Testis (tissue), 2 donors: ENCODE measurements at regions not wholly inside any gene's neighbourhood (a gene's known extent, or its start where the extent isn't known, plus 50 kb on each side); places are given as distances from the start of the nearest gene placed in this dataset.

Experiments
- DNase-seq: peaks from one replicate; pipeline ENCODE4 v3.0.0-alpha.2; 2019
- H3K27ac ChIP-seq, 2 donors: fragments of 200-600 bp; sonication (generic); one replicate each; pipeline ENCODE4 v1.5.1; 2019
- H3K27me3 ChIP-seq: fragments of 200-600 bp; sonication (generic); one replicate; pipeline ENCODE4 v1.5.1; 2019
- H3K36me3 ChIP-seq: fragments of 200-600 bp; sonication (generic); one replicate; pipeline ENCODE4 v1.5.1; 2017; ENCODE audit warnings: low read depth; ENCODE audit errors: missing control alignments
- H3K4me1 ChIP-seq: fragments of 200-600 bp; sonication (generic); one replicate; pipeline ENCODE4 v1.5.1; 2019
- H3K4me3 ChIP-seq, 2 donors: fragments of 200-600 bp; sonication (generic); one replicate each; pipeline ENCODE4 v1.5.1; 2017 to 2019
- H3K9me3 ChIP-seq: fragments of 200-600 bp; sonication (generic); one replicate; pipeline ENCODE4 v1.5.1; 2017
- POLR2A ChIP-seq: fragments of 450-650 bp; IDR thresholded peaks from one replicate; pipeline ENCODE4 v1.6.1; 2017; ENCODE audit warnings: antibody characterized with exemption, mild to moderate bottlenecking, moderate library complexity
- WGBS, 2 donors: methylation state at CpG; one replicate each; pipeline ENCODE4 v1.1.5; 2018; 5-methylcytosine and 5-hydroxymethylcytosine counted together
- intact Hi-C: fragments of 100-400 bp; cut with DNase I; formaldehyde crosslinking; loops from one replicate; pipeline ENCODE4 v1.15.1; 2023; ENCODE audit warnings: low total_unique reads
- TF ChIP-seq, protein P1 (sequence below), 3 experiments: fragments of 450-650 bp in 2 of 3; fragments of 200-600 bp in 1 of 3; sonication (generic) in 1 of 3; IDR thresholded peaks; one replicate each; pipeline ENCODE4 v1.5.1; 2016 to 2019; ENCODE audit warnings: antibody characterized with exemption in 3 of 3, mild to moderate bottlenecking in 2 of 3, moderate library complexity in 1 of 3

DNA sequence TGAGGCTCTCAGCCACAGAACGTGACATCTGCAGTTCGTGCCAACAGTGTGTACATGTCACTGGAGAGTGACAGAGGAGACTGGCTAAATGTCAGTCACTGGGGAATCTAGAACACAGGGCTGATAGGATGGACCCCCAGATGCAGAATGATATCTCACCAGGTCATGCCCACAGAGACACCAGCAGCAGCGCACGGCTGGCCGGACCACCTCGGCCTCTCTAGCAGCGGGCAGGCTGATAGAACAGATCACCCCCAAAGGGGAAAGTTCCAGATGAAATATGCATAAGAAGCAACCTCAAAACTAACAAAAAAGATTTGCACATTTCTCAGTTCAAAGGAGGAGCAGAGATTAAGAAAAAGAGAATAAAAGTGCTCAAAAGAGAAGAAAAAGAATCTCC is 266.5 kb downstream of the SEC23A start:
- TF ChIP-seq, protein P1, sequence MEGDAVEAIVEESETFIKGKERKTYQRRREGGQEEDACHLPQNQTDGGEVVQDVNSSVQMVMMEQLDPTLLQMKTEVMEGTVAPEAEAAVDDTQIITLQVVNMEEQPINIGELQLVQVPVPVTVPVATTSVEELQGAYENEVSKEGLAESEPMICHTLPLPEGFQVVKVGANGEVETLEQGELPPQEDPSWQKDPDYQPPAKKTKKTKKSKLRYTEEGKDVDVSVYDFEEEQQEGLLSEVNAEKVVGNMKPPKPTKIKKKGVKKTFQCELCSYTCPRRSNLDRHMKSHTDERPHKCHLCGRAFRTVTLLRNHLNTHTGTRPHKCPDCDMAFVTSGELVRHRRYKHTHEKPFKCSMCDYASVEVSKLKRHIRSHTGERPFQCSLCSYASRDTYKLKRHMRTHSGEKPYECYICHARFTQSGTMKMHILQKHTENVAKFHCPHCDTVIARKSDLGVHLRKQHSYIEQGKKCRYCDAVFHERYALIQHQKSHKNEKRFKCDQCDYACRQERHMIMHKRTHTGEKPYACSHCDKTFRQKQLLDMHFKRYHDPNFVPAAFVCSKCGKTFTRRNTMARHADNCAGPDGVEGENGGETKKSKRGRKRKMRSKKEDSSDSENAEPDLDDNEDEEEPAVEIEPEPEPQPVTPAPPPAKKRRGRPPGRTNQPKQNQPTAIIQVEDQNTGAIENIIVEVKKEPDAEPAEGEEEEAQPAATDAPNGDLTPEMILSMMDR (IDR thresholded peaks at IDR 0.05): no peak
- no peak for TF ChIP-seq POLR2A
- Histone ChIP-seq H3K36me3 (no peaks in the 10 kb centered on the region), H3K27ac (no peak overlapping the region), H3K4me3 (no peak overlapping the region), H3K9me3 (no peaks in the 10 kb centered on the region), H3K27me3 (no peaks in the 10 kb centered on the region), H3K4me1 (no peaks in the 10 kb centered on the region)
- no peak for DNase-seq
- WGBS, 2 donors: 79 to 89% methylated on average over 6 to 7 of the region's 7 CpGs
- intact Hi-C loops: no loop called here

DNA sequence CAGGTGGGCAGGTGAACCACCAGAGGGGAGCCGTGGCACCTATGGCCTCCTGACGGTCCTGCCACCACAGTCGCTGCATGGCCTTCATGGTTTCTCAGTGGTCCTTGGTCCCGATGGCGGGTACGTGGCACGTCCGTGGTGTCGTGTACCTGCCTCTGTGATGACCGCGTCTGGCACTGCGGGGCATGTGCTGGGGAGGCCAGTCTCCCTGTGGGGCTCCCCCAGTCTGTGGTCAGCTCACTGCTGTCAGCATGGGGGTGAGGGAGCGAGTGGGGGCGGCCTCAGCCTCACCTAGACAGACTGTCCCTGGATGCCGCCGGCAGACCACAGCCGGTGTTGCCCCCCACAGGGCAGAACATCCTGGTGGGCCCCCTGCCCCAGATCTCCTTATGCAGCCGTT is 267.2 kb downstream of the SEC23A start:
- Histone ChIP-seq H3K4me1 (no peaks in the 10 kb centered on the region), H3K9me3 (no peaks in the 10 kb centered on the region), H3K4me3 (no peak overlapping the region), H3K27me3 (no peaks in the 10 kb centered on the region), H3K36me3 (no peaks in the 10 kb centered on the region), H3K27ac (no peak overlapping the region)
- DNase-seq: no peak
- intact Hi-C loops: no loop called here
- TF ChIP-seq, protein P1 (IDR thresholded peaks at IDR 0.05): no peak
- TF ChIP-seq POLR2A: no peak
- WGBS, 2 donors: 93% methylated on average over 17 of the region's 18 CpGs; no CpG with 5 or more reads in 1 of the 2 donors

DNA sequence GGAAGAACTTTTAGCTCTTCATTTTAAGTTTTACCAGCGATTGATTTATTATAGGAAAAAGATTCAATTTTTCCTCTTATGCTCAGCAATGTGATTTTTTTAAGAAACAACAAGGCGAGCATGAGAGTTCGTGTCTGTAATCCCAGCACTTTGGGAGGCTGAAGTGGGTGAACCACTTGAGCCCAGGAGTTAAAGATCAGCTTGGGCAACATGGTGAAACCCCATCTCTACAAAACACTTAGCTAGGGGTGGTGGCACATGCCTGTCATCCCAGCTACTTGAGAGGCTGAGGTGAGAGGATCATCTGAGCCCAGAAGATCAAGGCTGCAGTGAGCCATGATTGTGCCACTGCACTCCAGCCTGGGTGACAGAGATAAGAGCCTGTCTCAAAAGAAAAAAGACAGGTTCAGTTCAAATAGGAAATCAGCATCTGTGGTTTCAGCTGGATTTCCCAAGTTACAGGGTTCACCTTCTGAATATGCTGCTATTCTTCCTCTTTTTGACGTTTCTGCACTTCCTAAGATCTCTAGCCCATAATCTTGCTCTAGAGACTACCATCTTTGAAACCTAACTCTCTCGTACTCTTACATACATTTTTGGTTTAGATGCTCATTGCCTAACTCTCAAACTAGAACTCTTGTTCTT is 274.7 kb downstream of the SEC23A start:
- no peaks in the 10 kb centered on the region for H3K4me1 ChIP-seq
- 77 to 80% methylated on average over 5 of the region's 5 CpGs for WGBS, 2 donors
- no peak for TF ChIP-seq POLR2A
- TF ChIP-seq, protein P1 (IDR thresholded peaks at IDR 0.05): no peak
- no peaks in the 10 kb centered on the region for H3K27me3 ChIP-seq
- H3K9me3 ChIP-seq: no peaks in the 10 kb centered on the region
- no peak overlapping the region for H3K27ac ChIP-seq
- no peak overlapping the region for H3K4me3 ChIP-seq
- intact Hi-C loops: no loop called here
- no peaks in the 10 kb centered on the region for H3K36me3 ChIP-seq
- no peak for DNase-seq

DNA sequence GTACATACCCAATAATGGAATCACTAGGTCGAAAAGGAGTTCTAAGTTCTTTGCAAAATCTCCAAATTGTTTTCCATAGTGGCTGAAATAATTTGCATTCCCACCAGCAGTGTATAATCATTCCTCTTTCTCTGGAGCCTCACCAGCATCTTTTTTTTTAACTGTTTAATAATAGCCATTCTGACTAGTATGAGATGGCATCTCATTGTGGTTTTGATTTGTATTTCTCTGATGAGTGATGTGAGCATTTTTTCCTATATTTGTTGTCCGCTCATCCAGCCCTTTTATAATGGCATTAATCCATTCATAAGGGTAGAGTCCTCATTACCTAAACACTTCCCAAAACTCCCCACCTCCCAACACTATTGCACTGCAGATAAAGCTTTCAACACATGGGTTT is 278.3 kb downstream of the SEC23A start:
- H3K4me1 ChIP-seq: no peaks in the 10 kb centered on the region
- H3K36me3 ChIP-seq: no peaks in the 10 kb centered on the region
- 89 to 91% methylated on average over 2 of the region's 2 CpGs for WGBS, 2 donors
- no peak for DNase-seq
- no peak overlapping the region for H3K4me3 ChIP-seq
- no peak for TF ChIP-seq POLR2A
- TF ChIP-seq, protein P1 (IDR thresholded peaks at IDR 0.05): no peak
- H3K27ac ChIP-seq: no peak overlapping the region
- no peaks in the 10 kb centered on the region for H3K27me3 ChIP-seq
- H3K9me3 ChIP-seq: no peaks in the 10 kb centered on the region
- intact Hi-C loops: no loop called here

DNA sequence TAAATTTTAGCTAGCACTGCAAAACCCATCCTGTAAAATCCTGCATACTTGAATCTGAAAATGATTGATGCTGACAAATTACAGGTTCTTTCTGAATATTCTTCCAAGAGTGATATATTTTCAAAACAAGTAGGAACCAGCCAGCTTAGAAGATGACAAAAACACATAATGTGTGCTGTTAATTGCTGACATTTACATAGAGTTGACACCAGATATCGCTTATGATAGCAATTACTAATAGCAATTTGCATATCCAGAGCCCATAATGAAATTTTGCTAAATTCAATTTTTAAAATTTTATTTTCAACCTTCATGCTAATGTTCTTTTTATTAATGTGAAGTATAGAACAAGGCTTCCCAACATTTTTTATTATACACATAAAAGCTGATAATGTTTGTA is 284.5 kb downstream of the SEC23A start:
- Histone ChIP-seq H3K4me3 (no peak overlapping the region), H3K27ac (no peak overlapping the region), H3K9me3 (no peaks in the 10 kb centered on the region), H3K27me3 (no peaks in the 10 kb centered on the region), H3K36me3 (no peaks in the 10 kb centered on the region), H3K4me1 (no peaks in the 10 kb centered on the region)
- no peak for DNase-seq
- intact Hi-C loops: no loop called here
- WGBS, 2 donors: 91 to 98% methylated on average over 1 of the region's 1 CpG
- TF ChIP-seq, protein P1 (IDR thresholded peaks at IDR 0.05): no peak
- TF ChIP-seq POLR2A: no peak
